SK-N-SH (cell line): ENCODE measurements at regions not wholly inside any gene's neighbourhood (a gene's known extent, or its start where the extent isn't known, plus 50 kb on each side); places are given as distances from the start of the nearest gene placed in this dataset.

Source experiments
- CTCF ChIA-PET: fragments of 300-600, 350-600 bp; formaldehyde crosslinking; extraction: SDS; loops from one replicate; lab custom pipeline; 2021; lab: Yijun Ruan, JAX
- POLR2A ChIA-PET: fragments of 350-600 bp; sonication (Branson Sonifier 250); formaldehyde crosslinking; extraction: SDS; loops from one replicate; lab custom pipeline; 2020; ENCODE audit warnings: antibody characterized with exemption, inconsistent platforms; lab: Yijun Ruan, JAX
- DNase-seq: peaks from one replicate; pipeline ENCODE4 v3.0.0; 2012
- H2AFZ ChIP-seq: fragments of 200-600 bp; sonication (generic); 2 replicates; pipeline ENCODE4 v1.8.1; 2016; ENCODE audit warnings: antibody characterized with exemption, mild to moderate bottlenecking, low read depth
- H3F3A ChIP-seq: fragments of 200-600 bp; sonication (generic); replicated peaks from 2 replicates; pipeline ENCODE3; 2016; ENCODE audit warnings: antibody characterized with exemption, mild to moderate bottlenecking; ENCODE audit not compliant: insufficient read depth
- H3K27ac ChIP-seq, 2 experiments: fragments of 200-500 bp in 1 of 2; fragments of 200-600 bp in 1 of 2; sonication (Bioruptor generic) in 1 of 2; sonication (generic), shearing (Covaris generic) in 1 of 2; 2 replicates each; pipeline versions ENCODE4 v1.5.1 to v1.6.1; 2014 to 2016; ENCODE audit warnings: low read depth in 2 of 2, inconsistent platforms in 1 of 2, low read length in 1 of 2, mild to moderate bottlenecking in 1 of 2, mixed read lengths in 1 of 2
- H3K27me3 ChIP-seq: fragments of 200-600 bp; sonication (generic), shearing (Covaris generic); 2 replicates; pipeline ENCODE4 v1.6.1; 2016; ENCODE audit warnings: mixed run types; ENCODE audit not compliant: insufficient read depth
- H3K36me3 ChIP-seq, 2 experiments: fragments of 200-500 bp in 1 of 2; fragments of 200-600 bp in 1 of 2; sonication (Bioruptor generic) in 1 of 2; sonication (generic) in 1 of 2; replicated peaks in 1 of 2; 2 replicates each; pipeline versions ENCODE3 to v1.5.1; 2014 to 2016; ENCODE audit warnings: low read length in 1 of 2, mild to moderate bottlenecking in 1 of 2; ENCODE audit not compliant: insufficient read depth in 2 of 2, control insufficient read depth in 1 of 2
- H3K4me1 ChIP-seq, 2 experiments: fragments of 200-500 bp in 1 of 2; fragments of 200-600 bp in 1 of 2; sonication (Bioruptor generic) in 1 of 2; sonication (generic), shearing (Covaris generic) in 1 of 2; 2 replicates each; pipeline versions ENCODE4 v1.5.1 to v1.6.1; 2014 to 2016; ENCODE audit warnings: low read depth in 1 of 2, low read length in 1 of 2, mixed run types in 1 of 2; ENCODE audit not compliant: insufficient read depth in 2 of 2, control insufficient read depth in 1 of 2
- H3K4me2 ChIP-seq: fragments of 200-600 bp; sonication (generic), shearing (Covaris generic); 2 replicates; pipeline ENCODE4 v1.6.1; 2017; ENCODE audit warnings: mixed run types
- H3K4me3 ChIP-seq, 2 experiments: fragments of 200-500 bp in 1 of 2; fragments of 200-600 bp in 1 of 2; sonication (Bioruptor generic) in 1 of 2; sonication (generic), shearing (Covaris generic) in 1 of 2; 2 replicates each; pipeline versions ENCODE4 v1.5.1 to v1.8.1; 2014 to 2016; ENCODE audit warnings: low read depth in 2 of 2, inconsistent platforms in 1 of 2, low read length in 1 of 2, mild to moderate bottlenecking in 1 of 2, mixed read lengths in 1 of 2, moderate library complexity in 1 of 2
- H3K79me2 ChIP-seq: fragments of 200-600 bp; sonication (generic); 2 replicates; pipeline ENCODE4 v1.8.1; 2017; ENCODE audit warnings: mild to moderate bottlenecking; ENCODE audit not compliant: insufficient read depth
- H3K9ac ChIP-seq: fragments of 200-600 bp; sonication (generic); 2 replicates; pipeline ENCODE4 v1.6.1; 2017; ENCODE audit warnings: mixed run types
- H3K9me2 ChIP-seq: fragments of 200-600 bp; sonication (generic); 2 replicates; pipeline ENCODE4 v1.6.1; 2017; ENCODE audit warnings: mixed run types
- H3K9me3 ChIP-seq: fragments of 200-600 bp; sonication (generic); 2 replicates; pipeline ENCODE4 v1.6.1; 2017; ENCODE audit warnings: mixed run types, mild to moderate bottlenecking, moderate library complexity
- H4K20me1 ChIP-seq: fragments of 200-600 bp; sonication (generic); 2 replicates; pipeline ENCODE4 v1.6.1; 2017; ENCODE audit warnings: mild to moderate bottlenecking, mixed run types; ENCODE audit not compliant: insufficient read depth
- CHD2 ChIP-seq: fragments of 150-350 bp; IDR thresholded peaks from 2 replicates; pipeline ENCODE4 v1.6.1; 2018; ENCODE audit warnings: low read length; ENCODE audit not compliant: partially characterized antibody
- FOXM1 ChIP-seq: IDR thresholded peaks from 2 replicates; pipeline ENCODE4 v1.4.0; 2012; ENCODE audit warnings: low read depth, mild to moderate bottlenecking
- GATA2 ChIP-seq: sonication (generic); formaldehyde crosslinking; IDR thresholded peaks from 2 replicates; pipeline ENCODE4 v1.5.0; 2020; ENCODE audit warnings: mild to moderate bottlenecking, missing genetic modification reagents
- MXI1 ChIP-seq: IDR thresholded peaks from 2 replicates; pipeline ENCODE4 v1.6.1; 2012; ENCODE audit warnings: mild to moderate bottlenecking, low read depth, low read length, improper control_type of control experiment
- NRF1 ChIP-seq: IDR thresholded peaks from 2 replicates; pipeline ENCODE4 v1.6.1; 2012; ENCODE audit warnings: low read depth, mild to moderate bottlenecking, low read length
- RCOR1 ChIP-seq: fragments of 150-350 bp; IDR thresholded peaks from 2 replicates; pipeline ENCODE4 v1.6.1; 2017; ENCODE audit warnings: antibody characterized with exemption, low read length
- WGBS: methylation state at CpG from one replicate; pipeline ENCODE4 v1.1.6; 2017; ENCODE audit warnings: low lambda C conversion rate; 5-methylcytosine and 5-hydroxymethylcytosine counted together

GRCh38 chr4:139606103-139606502 is 50.1 kb upstream of the SETD7 start:
- TF ChIP-seq FOXM1 (no peak), NRF1 (no peak), CHD2 (no peak), RCOR1 (no peak), MXI1 (no peak), GATA2 (no peak)
- DNase-seq: no peak
- Histone ChIP-seq H3K79me2 (no peaks in the 10 kb centered on the region), H3K36me3 (no peaks in the 10 kb centered on the region), H3K9me3 (no peaks in the 10 kb centered on the region), H3K27me3 (no peaks in the 10 kb centered on the region), H4K20me1 (no peaks in the 10 kb centered on the region), H3K4me3 (no peak overlapping the region), H3K4me1 (peaks cover 0 to 23% of the 10 kb centered on the region in 2 experiments; a peak in 1 of 4 replicates), H2AFZ (no peak overlapping the region), H3K4me2 (no peak overlapping the region), H3F3A (peaks cover 4% of the 10 kb centered on the region), H3K9ac (no peak overlapping the region), H3K27ac (no peak overlapping the region), H3K9me2 (no peaks in the 10 kb centered on the region)
- CTCF ChIA-PET: interaction anchor here (1.2 to 5.8 kb wide), 4 partner anchors 12 to 132 kb away, joined by 3 to 157 read pairs (median 5); no protein-coding TSS in a partner anchor
- POLR2A ChIA-PET: no interaction called here
- WGBS: 83% methylated on average over 8 of the region's 8 CpGs
